ENCODE measurements at regions not wholly inside any gene's neighbourhood (a gene's known extent, or its start where the extent isn't known, plus 50 kb on each side); places are given as distances from the start of the nearest gene placed in this dataset.
A peak's percentile ranks its signal among the peaks of the same experiment; 100 is the strongest.

GRCh38 chr2:16154501-16155280 lies 214.3 kb downstream of the MYCN start:
- H3K4me1 Mint-ChIP-seq: no peaks in the 10 kb centered on the region
- H3K4me3 Mint-ChIP-seq: no peak overlapping the region
- no peak for DNase-seq
- H3K27ac Mint-ChIP-seq: no peak overlapping the region
- peaks cover 13% of the 10 kb centered on the region for H3K27me3 Mint-ChIP-seq
- no peaks in the 10 kb centered on the region for H3K9me3 ChIP-seq (ENCODE audit: control insufficient read depth, low read length, poor library complexity, severe bottlenecking)
- ATAC-seq: no peak
- H3K36me3 Mint-ChIP-seq (ENCODE audit: low read depth): no peaks in the 10 kb centered on the region

GRCh38 chr2:16154061-16154460 lies 213.7 kb downstream of the MYCN start:
- Mint-ChIP-seq H3K27ac (no peak overlapping the region), H3K4me1 (no peaks in the 10 kb centered on the region), H3K27me3 (peaks cover 13% of the 10 kb centered on the region), H3K4me3 (no peak overlapping the region), H3K36me3 (ENCODE audit: low read depth) (no peaks in the 10 kb centered on the region)
- ATAC-seq (no peak), DNase-seq (no peak)
- H3K9me3 ChIP-seq (ENCODE audit: control insufficient read depth, low read length, poor library complexity, severe bottlenecking): no peaks in the 10 kb centered on the region

GRCh38 chr2:16153754-16154035 lies 213.3 kb downstream of the MYCN start:
- Mint-ChIP-seq H3K27me3 (peaks cover 13% of the 10 kb centered on the region), H3K36me3 (ENCODE audit: low read depth) (no peaks in the 10 kb centered on the region), H3K4me1 (no peaks in the 10 kb centered on the region), H3K4me3 (no peak overlapping the region), H3K27ac (no peak overlapping the region)
- ATAC-seq (no peak), DNase-seq (no peak)
- no peaks in the 10 kb centered on the region for H3K9me3 ChIP-seq (ENCODE audit: control insufficient read depth, low read length, poor library complexity, severe bottlenecking)

- H3K4me1 Mint-ChIP-seq: no peaks in the 10 kb centered on the region
These were observed 212.8 kb downstream of the MYCN start for GRCh38 chr2:16152928-16153753.

GRCh38 chr2:16152071-16152927 lies 211.9 kb downstream of the MYCN start:
- no peak overlapping the region for H3K4me3 Mint-ChIP-seq
- peaks cover 13% of the 10 kb centered on the region for H3K27me3 Mint-ChIP-seq
- H3K27ac Mint-ChIP-seq: no peak overlapping the region
- H3K36me3 Mint-ChIP-seq (ENCODE audit: low read depth): no peaks in the 10 kb centered on the region
- DNase-seq: no peak
- ATAC-seq: no peak
- no peaks in the 10 kb centered on the region for H3K4me1 Mint-ChIP-seq
- no peaks in the 10 kb centered on the region for H3K9me3 ChIP-seq (ENCODE audit: control insufficient read depth, low read length, poor library complexity, severe bottlenecking)

More at GRCh38 chr2:16152928-16153753, 212.8 kb downstream of the MYCN start:
- no peaks in the 10 kb centered on the region for H3K36me3 Mint-ChIP-seq (ENCODE audit: low read depth)
- H3K4me3 Mint-ChIP-seq: no peak overlapping the region
- no peak for ATAC-seq
- DNase-seq: no peak
- no peak overlapping the region for H3K27ac Mint-ChIP-seq
- H3K9me3 ChIP-seq (ENCODE audit: control insufficient read depth, low read length, poor library complexity, severe bottlenecking): no peaks in the 10 kb centered on the region
- peaks cover 13% of the 10 kb centered on the region for H3K27me3 Mint-ChIP-seq

GRCh38 chr2:16151651-16152050 lies 211.3 kb downstream of the MYCN start:
- no peak for DNase-seq
- Mint-ChIP-seq H3K4me3 (no peak overlapping the region), H3K27me3 (peaks cover 13% of the 10 kb centered on the region), H3K4me1 (no peaks in the 10 kb centered on the region), H3K27ac (no peak overlapping the region), H3K36me3 (ENCODE audit: low read depth) (no peaks in the 10 kb centered on the region)
- ATAC-seq: no peak
- no peaks in the 10 kb centered on the region for H3K9me3 ChIP-seq (ENCODE audit: control insufficient read depth, low read length, poor library complexity, severe bottlenecking)

GRCh38 chr2:16151281-16151570 lies 210.9 kb downstream of the MYCN start:
- Mint-ChIP-seq H3K4me3 (no peak overlapping the region), H3K27ac (no peak overlapping the region), H3K4me1 (no peaks in the 10 kb centered on the region), H3K27me3 (peaks cover 13% of the 10 kb centered on the region), H3K36me3 (ENCODE audit: low read depth) (no peaks in the 10 kb centered on the region)
- no peaks in the 10 kb centered on the region for H3K9me3 ChIP-seq (ENCODE audit: control insufficient read depth, low read length, poor library complexity, severe bottlenecking)
- ATAC-seq (no peak), DNase-seq (no peak)

- H3K9me3 ChIP-seq (ENCODE audit: control insufficient read depth, low read length, poor library complexity, severe bottlenecking): no peaks in the 10 kb centered on the region
- no peaks in the 10 kb centered on the region for H3K4me1 Mint-ChIP-seq
- H3K36me3 Mint-ChIP-seq (ENCODE audit: low read depth): no peaks in the 10 kb centered on the region
- no peak for DNase-seq
- H3K27ac Mint-ChIP-seq: no peak overlapping the region
- H3K4me3 Mint-ChIP-seq: no peak overlapping the region
- peaks cover 10% of the 10 kb centered on the region for H3K27me3 Mint-ChIP-seq
- ATAC-seq: no peak
These were observed 210.3 kb downstream of the MYCN start for GRCh38 chr2:16150456-16151280.

- no peaks in the 10 kb centered on the region for H3K4me1 Mint-ChIP-seq
- H3K36me3 Mint-ChIP-seq (ENCODE audit: low read depth): no peaks in the 10 kb centered on the region
- no peak overlapping the region for H3K4me3 Mint-ChIP-seq
- H3K27me3 Mint-ChIP-seq: peaks cover 6% of the 10 kb centered on the region
- no peaks in the 10 kb centered on the region for H3K9me3 ChIP-seq (ENCODE audit: control insufficient read depth, low read length, poor library complexity, severe bottlenecking)
- ATAC-seq (no peak), DNase-seq (no peak)
- no peak overlapping the region for H3K27ac Mint-ChIP-seq
These were observed 209.2 kb downstream of the MYCN start for GRCh38 chr2:16149349-16150243.

- Mint-ChIP-seq H3K27ac (no peak overlapping the region), H3K4me3 (no peak overlapping the region), H3K4me1 (no peaks in the 10 kb centered on the region), H3K27me3 (no peaks in the 10 kb centered on the region), H3K36me3 (ENCODE audit: low read depth) (no peaks in the 10 kb centered on the region)
- no peak for DNase-seq
- no peaks in the 10 kb centered on the region for H3K9me3 ChIP-seq (ENCODE audit: control insufficient read depth, low read length, poor library complexity, severe bottlenecking)
- no peak for ATAC-seq
These were observed 208.4 kb downstream of the MYCN start for GRCh38 chr2:16148632-16149348.

GRCh38 chr2:16142383-16143361 lies 202.3 kb downstream of the MYCN start:
- Mint-ChIP-seq H3K27ac (no peak overlapping the region), H3K27me3 (no peaks in the 10 kb centered on the region), H3K36me3 (ENCODE audit: low read depth) (no peaks in the 10 kb centered on the region), H3K4me3 (no peak overlapping the region), H3K4me1 (no peaks in the 10 kb centered on the region)
- DNase-seq (no peak), ATAC-seq (peak; percentile 35)
- no peaks in the 10 kb centered on the region for H3K9me3 ChIP-seq (ENCODE audit: control insufficient read depth, low read length, poor library complexity, severe bottlenecking)

Data from T-helper 17 cell (primary cell).